GM12872 (cell line): ENCODE measurements at regions not wholly inside any gene's neighbourhood (a gene's known extent, or its start where the extent isn't known, plus 50 kb on each side); places are given as distances from the start of the nearest gene placed in this dataset.

Experiments used
- CTCF ChIP-seq: IDR thresholded peaks from 3 replicates; pipeline ENCODE4 v1.5.1; 2011; ENCODE audit warnings: low read depth, mild to moderate bottlenecking, low read length, moderate library complexity; ENCODE audit not compliant: insufficient read depth

GRCh38 chr2:43155851-43156411 is 70.5 kb downstream of the ZFP36L2 start:
- no peak for TF ChIP-seq CTCF

- no peak for TF ChIP-seq CTCF
Observed at GRCh38 chr2:43154685-43155084, 71.7 kb downstream of the ZFP36L2 start.

- TF ChIP-seq CTCF, result no peak
Observed at GRCh38 chr2:43152741-43153647, 73.4 kb downstream of the ZFP36L2 start.

- no peak for TF ChIP-seq CTCF
Observed at GRCh38 chr2:43152186-43152585, 74.2 kb downstream of the ZFP36L2 start.

- no peak for TF ChIP-seq CTCF
Observed at GRCh38 chr2:43149482-43150107, 76.8 kb downstream of the ZFP36L2 start.

GRCh38 chr2:43146083-43146482 is 80.3 kb downstream of the ZFP36L2 start:
- no peak for TF ChIP-seq CTCF

- no peak for TF ChIP-seq CTCF
Observed at GRCh38 chr2:43144263-43144662, 82.1 kb downstream of the ZFP36L2 start.
